ENCODE measurements at regions not wholly inside any gene's neighbourhood (a gene's known extent, or its start where the extent isn't known, plus 50 kb on each side); places are given as distances from the start of the nearest gene placed in this dataset.

DNA sequence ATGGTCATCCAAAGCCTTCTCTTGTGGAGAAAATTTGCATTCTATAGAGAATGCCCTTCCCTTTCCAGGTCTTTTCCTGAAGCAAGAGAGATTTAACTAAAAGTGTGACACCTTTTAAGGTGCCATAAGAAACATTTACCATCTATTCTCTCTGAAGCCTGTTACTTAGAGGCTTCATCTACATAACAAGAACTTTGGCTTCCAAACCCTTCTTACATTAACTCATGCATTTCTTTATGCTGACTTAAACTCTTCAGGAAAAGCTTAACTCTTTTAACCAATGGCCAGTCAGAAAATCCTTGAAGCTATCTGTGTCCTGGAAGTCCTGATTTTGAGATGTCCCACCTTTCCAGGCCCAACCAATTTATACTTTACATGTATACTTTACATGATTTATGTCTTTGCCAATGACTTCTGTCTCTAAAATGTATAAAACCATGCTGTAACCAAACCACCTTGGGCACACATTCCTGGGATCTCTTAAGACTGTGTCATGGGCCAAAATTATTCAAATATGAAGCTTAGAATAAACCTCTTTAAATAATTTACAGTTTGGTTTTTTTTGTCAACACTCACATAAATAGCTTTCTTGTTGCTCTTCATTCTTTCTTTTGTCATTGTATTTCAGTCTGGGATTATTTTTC is 472.6 kb upstream of the NECTIN3 start:
- no peak for TF ChIP-seq CTCF (IDR thresholded peaks at IDR 0.05)
- no peak for TF ChIP-seq POLR2A (IDR thresholded peaks at IDR 0.05)

Data from Peyer's patch (tissue), 4 donors.